ENCODE measurements at regions not wholly inside any gene's neighbourhood (a gene's known extent, or its start where the extent isn't known, plus 50 kb on each side); places are given as distances from the start of the nearest gene placed in this dataset.
"Not testable (repeated sequence)": the region's sequence is repeated elsewhere in the genome, so short reads cannot be mapped to it uniquely, and the experiment has no call there.

- no peak overlapping the region for H3K4me3 ChIP-seq (ENCODE audit: low read length)
- TF ChIP-seq EZH2phosphoT487 (IDR thresholded peaks at IDR 0.05; ENCODE audit: borderline replicate concordance, low read length) (no peak), CTCF (IDR thresholded peaks at IDR 0.05; ENCODE audit: low read depth, low read length, poor library complexity, severe bottlenecking) (no peak)
- H3K27me3 ChIP-seq (ENCODE audit: control insufficient read depth, low read length) = no peaks in the 10 kb centered on the region
- H3K4me1 ChIP-seq (ENCODE audit: control insufficient read depth, low read length) = no peaks in the 10 kb centered on the region
- no peaks in the 10 kb centered on the region for H3K79me2 ChIP-seq (ENCODE audit: control insufficient read depth, low read length)
- no peaks in the 10 kb centered on the region; the same call in 1 of the 2 replicates for H3K9me3 ChIP-seq (ENCODE audit: control insufficient read depth, insufficient read depth, low read length)
- no peak overlapping the region for H3K4me2 ChIP-seq (ENCODE audit: low read length)
- no peaks in the 10 kb centered on the region for H3K36me3 ChIP-seq (ENCODE audit: control insufficient read depth, low read length)
- no peaks in the 10 kb centered on the region for H3K9me2 ChIP-seq (replicated peaks; ENCODE audit: control insufficient read depth, low read length)
- no peak overlapping the region for H3K27ac ChIP-seq (ENCODE audit: low read depth, low read length)
- no peaks in the 10 kb centered on the region for H4K20me1 ChIP-seq (ENCODE audit: control insufficient read depth, insufficient read depth, low read depth, low read length)
- H3F3A ChIP-seq (ENCODE audit: control insufficient read depth, insufficient read depth) = no peaks in the 10 kb centered on the region
Observed at GRCh38 chr13:65314008-65314407, 1916.1 kb downstream of the PCDH9 start.

- Histone ChIP-seq H3F3A (ENCODE audit: control insufficient read depth, insufficient read depth) (no peaks in the 10 kb centered on the region), H3K27me3 (ENCODE audit: control insufficient read depth, low read length) (no peaks in the 10 kb centered on the region), H3K27ac (ENCODE audit: low read depth, low read length) (no peak overlapping the region), H3K4me3 (ENCODE audit: low read length) (no peak overlapping the region), H3K36me3 (ENCODE audit: control insufficient read depth, low read length) (no peaks in the 10 kb centered on the region), H3K9me2 (replicated peaks; ENCODE audit: control insufficient read depth, low read length) (no peaks in the 10 kb centered on the region), H3K9me3 (ENCODE audit: control insufficient read depth, insufficient read depth, low read length) (no peaks in the 10 kb centered on the region; the same call in 1 of the 2 replicates), H4K20me1 (ENCODE audit: control insufficient read depth, insufficient read depth, low read depth, low read length) (no peaks in the 10 kb centered on the region), H3K4me1 (ENCODE audit: control insufficient read depth, low read length) (no peaks in the 10 kb centered on the region), H3K79me2 (ENCODE audit: control insufficient read depth, low read length) (no peaks in the 10 kb centered on the region), H3K4me2 (ENCODE audit: low read length) (no peak overlapping the region)
- no peak for TF ChIP-seq CTCF (IDR thresholded peaks at IDR 0.05; ENCODE audit: low read depth, low read length, poor library complexity, severe bottlenecking)
- TF ChIP-seq EZH2phosphoT487 (IDR thresholded peaks at IDR 0.05; ENCODE audit: borderline replicate concordance, low read length) = no peak
Observed at GRCh38 chr13:65310663-65311328, 1919.3 kb downstream of the PCDH9 start.

- Histone ChIP-seq H3F3A (ENCODE audit: control insufficient read depth, insufficient read depth) (no peaks in the 10 kb centered on the region), H3K9me3 (ENCODE audit: control insufficient read depth, insufficient read depth, low read length) (no peaks in the 10 kb centered on the region; the same call in 1 of the 2 replicates), H3K79me2 (ENCODE audit: control insufficient read depth, low read length) (no peaks in the 10 kb centered on the region), H4K20me1 (ENCODE audit: control insufficient read depth, insufficient read depth, low read depth, low read length) (no peaks in the 10 kb centered on the region), H3K27me3 (ENCODE audit: control insufficient read depth, low read length) (no peaks in the 10 kb centered on the region), H3K9me2 (replicated peaks; ENCODE audit: control insufficient read depth, low read length) (no peaks in the 10 kb centered on the region), H3K4me2 (ENCODE audit: low read length) (no peak overlapping the region), H3K4me1 (ENCODE audit: control insufficient read depth, low read length) (no peaks in the 10 kb centered on the region), H3K36me3 (ENCODE audit: control insufficient read depth, low read length) (no peaks in the 10 kb centered on the region), H3K4me3 (ENCODE audit: low read length) (no peak overlapping the region), H3K27ac (ENCODE audit: low read depth, low read length) (no peak overlapping the region)
- TF ChIP-seq EZH2phosphoT487 (IDR thresholded peaks at IDR 0.05; ENCODE audit: borderline replicate concordance, low read length) (no peak), CTCF (IDR thresholded peaks at IDR 0.05; ENCODE audit: low read depth, low read length, poor library complexity, severe bottlenecking) (no peak)
Observed at GRCh38 chr13:65309906-65310305, 1920.2 kb downstream of the PCDH9 start.

GRCh38 chr13:65308729-65309128, 1921.4 kb downstream of the PCDH9 start:
- H3F3A ChIP-seq (ENCODE audit: control insufficient read depth, insufficient read depth); H3K9me3 ChIP-seq (ENCODE audit: control insufficient read depth, insufficient read depth, low read length); H4K20me1 ChIP-seq (ENCODE audit: control insufficient read depth, insufficient read depth, low read depth, low read length); H3K4me3 ChIP-seq (ENCODE audit: low read length); H3K36me3 ChIP-seq (ENCODE audit: control insufficient read depth, low read length); H3K4me2 ChIP-seq (ENCODE audit: low read length); H3K9me2 ChIP-seq (replicated peaks; ENCODE audit: control insufficient read depth, low read length); H3K27ac ChIP-seq (ENCODE audit: low read depth, low read length); H3K27me3 ChIP-seq (ENCODE audit: control insufficient read depth, low read length); H3K4me1 ChIP-seq (ENCODE audit: control insufficient read depth, low read length); H3K79me2 ChIP-seq (ENCODE audit: control insufficient read depth, low read length): not testable (repeated sequence)
